Retinal pigment epithelial cell (primary cell): ENCODE measurements at regions not wholly inside any gene's neighbourhood (a gene's known extent, or its start where the extent isn't known, plus 50 kb on each side); places are given as distances from the start of the nearest gene placed in this dataset.

Experiments used
- DNase-seq: peaks from one replicate; pipeline ENCODE4 v3.0.0-alpha.2; 2010; ENCODE audit warnings: low read depth
- H3K4me3 ChIP-seq: 2 replicates; pipeline ENCODE4 v1.5.1; 2011; ENCODE audit warnings: mild to moderate bottlenecking, low read length, control low read depth, moderate library complexity
- CTCF ChIP-seq: conservative IDR thresholded peaks from 2 replicates; pipeline ENCODE4 v1.5.1; 2011; ENCODE audit warnings: low read depth, low read length, control low read depth, inconsistent platforms

- TF ChIP-seq CTCF = no peak
- no peak overlapping the region for H3K4me3 ChIP-seq
- DNase-seq = no peak
These were observed 51.9 kb upstream of the IGSF9B start for GRCh38 chr11:134008634-134009071.

- no peak overlapping the region for H3K4me3 ChIP-seq
- no peak for TF ChIP-seq CTCF
- DNase-seq = no peak
These were observed 55.4 kb upstream of the JAM3 start for GRCh38 chr11:134013518-134013917.

- no peak for DNase-seq
- peak; percentile 61 for TF ChIP-seq CTCF
- H3K4me3 ChIP-seq = no peak overlapping the region
These were observed 54.4 kb upstream of the JAM3 start for GRCh38 chr11:134014511-134014910.

GRCh38 chr11:134015556-134015955 lies 53.3 kb upstream of the JAM3 start:
- no peak for TF ChIP-seq CTCF
- no peak overlapping the region for H3K4me3 ChIP-seq
- DNase-seq = no peak

- DNase-seq = no peak
- TF ChIP-seq CTCF = no peak
- no peak overlapping the region for H3K4me3 ChIP-seq
These were observed 51.1 kb upstream of the JAM3 start for GRCh38 chr11:134017511-134018430.
